Adrenal gland (tissue), 9 donors: ENCODE measurements at regions not wholly inside any gene's neighbourhood (a gene's known extent, or its start where the extent isn't known, plus 50 kb on each side); places are given as distances from the start of the nearest gene placed in this dataset.

Experiments used
- DNase-seq, 7 donors: peaks; one replicate each; pipeline ENCODE4 v3.0.0-alpha.2; 2019 to 2020
- H3K27ac ChIP-seq, 5 donors: fragments of 200-600 bp; sonication (generic) in 4 of 5; 1 replicate in 3 of 5; 2 replicates in 2 of 5; pipeline versions ENCODE4 v1.5.1 to v1.8.0; 2016 to 2020; ENCODE audit warnings: mild to moderate bottlenecking in 1 of 5
- H3K27me3 ChIP-seq: fragments of 200-600 bp; 2 replicates; pipeline ENCODE4 v1.8.0; 2021
- H3K36me3 ChIP-seq, 2 donors: fragments of 200-600 bp; replicated peaks in 1 of 2; 1 replicate in 1 of 2; 2 replicates in 1 of 2; pipeline versions ENCODE4 v1.5.1 to v1.8.0; 2018 to 2022
- H3K4me1 ChIP-seq, 2 donors: fragments of 200-600 bp; replicated peaks in 1 of 2; 1 replicate in 1 of 2; 2 replicates in 1 of 2; pipeline versions ENCODE4 v1.5.1 to v1.8.0; 2018 to 2021
- H3K4me3 ChIP-seq, 4 donors: fragments of 200-600 bp; sonication (generic) in 3 of 4; one replicate each; pipeline ENCODE4 v1.5.1; 2016 to 2018
- H3K9me3 ChIP-seq, 3 donors: fragments of 200-600 bp; sonication (generic) in 1 of 3; replicated peaks in 1 of 3; 1 replicate in 2 of 3; 2 replicates in 1 of 3; pipeline versions ENCODE4 v1.5.1 to v1.8.0; 2016 to 2021
- CTCF ChIP-seq, 6 experiments: fragments of 450-650 bp in 4 of 6; fragments of 200-600 bp in 2 of 6; sonication (generic) in 1 of 6; IDR thresholded peaks; 1 replicate in 5 of 6; 2 replicates in 1 of 6; pipeline versions ENCODE4 v1.5.1 to v1.8.0; 2016 to 2021; ENCODE audit warnings: antibody characterized with exemption in 6 of 6, mild to moderate bottlenecking in 2 of 6, moderate library complexity in 1 of 6
- POLR2A ChIP-seq, 2 donors: fragments of 450-650 bp; IDR thresholded peaks; one replicate each; pipeline ENCODE4 v1.6.1; 2017; ENCODE audit warnings: antibody characterized with exemption in 2 of 2, mild to moderate bottlenecking in 2 of 2, moderate library complexity in 1 of 2
- WGBS, 4 donors: extraction: QIAGEN DNeasy Blood & Tissue Kit in 2 of 4; methylation state at CpG; one replicate each; pipeline versions ENCODE4 v1.1.5 to v1.1.7; 2013 to 2017; 5-methylcytosine and 5-hydroxymethylcytosine counted together
- intact Hi-C, 2 donors: fragments of 100-400 bp; cut with DNase I; formaldehyde crosslinking; loops; one replicate each; pipeline versions ENCODE4 v1.14.1 to v1.15.0; 2022 to 2023
- donor health status: healthy with polysubstance abuse.
- donor health status: Bipolar disorder and iron deficiency.
- donor health status: DM: yes; HTN: yes; CAD: no.
- donor health status: DM: no; HTN: no; CAD: no.
- donor health status: DM: no; HTN: no; CAD: no.

GRCh38 chr17:77274096-77274845, 133.5 kb downstream of the SEC14L1 start:
- Histone ChIP-seq H3K4me1 (no peaks in the 10 kb centered on the region), H3K9me3 (no peaks in the 10 kb centered on the region), H3K36me3 (no peaks in the 10 kb centered on the region), H3K27me3 (no peaks in the 10 kb centered on the region), H3K27ac (no peak overlapping the region), H3K4me3 (no peak overlapping the region)
- intact Hi-C loops: no loop called here
- TF ChIP-seq POLR2A (IDR thresholded peaks at IDR 0.05): no peak
- TF ChIP-seq CTCF (IDR thresholded peaks at IDR 0.05): no peak
- WGBS, 4 donors: 76 to 83% (median 80%) methylated on average over 13 to 17 of the region's 17 CpGs
- no peak for DNase-seq

- peak in 1 of 7 donors; percentile 55 for DNase-seq
- WGBS, 4 donors: 82 to 88% (median 84%) methylated on average over 16 to 20 of the region's 20 CpGs
- H3K4me1 ChIP-seq: peaks cover 5 to 20% of the 10 kb centered on the region in 2 donors
- H3K9me3 ChIP-seq: no peaks in the 10 kb centered on the region
- no peak for TF ChIP-seq POLR2A (IDR thresholded peaks at IDR 0.05)
- TF ChIP-seq CTCF (IDR thresholded peaks at IDR 0.05): no peak
- no peak overlapping the region for H3K27ac ChIP-seq
- no peaks in the 10 kb centered on the region for H3K36me3 ChIP-seq
- H3K4me3 ChIP-seq: no peak overlapping the region
- no peaks in the 10 kb centered on the region for H3K27me3 ChIP-seq
- intact Hi-C loops: no loop called here
These were observed 138.9 kb downstream of the SEC14L1 start for GRCh38 chr17:77279448-77280303.

GRCh38 chr17:77280304-77281121, 139.7 kb downstream of the SEC14L1 start:
- peak in 2 of 7 donors; percentile 44 for DNase-seq
- intact Hi-C loops: no loop called here
- Histone ChIP-seq H3K27me3 (no peaks in the 10 kb centered on the region), H3K4me1 (peaks cover 5 to 20% of the 10 kb centered on the region in 2 donors), H3K27ac (peak overlapping the region in 1 of 5 donors; percentile 40), H3K9me3 (no peaks in the 10 kb centered on the region), H3K4me3 (peak overlapping the region in 1 of 4 donors; percentile 62), H3K36me3 (no peaks in the 10 kb centered on the region)
- no peak for TF ChIP-seq CTCF (IDR thresholded peaks at IDR 0.05)
- TF ChIP-seq POLR2A (IDR thresholded peaks at IDR 0.05): no peak
- WGBS, 4 donors: 19 to 53% (median 36%) methylated on average over 24 to 63 of the region's 63 CpGs
